ENCODE measurements at regions not wholly inside any gene's neighbourhood (a gene's known extent, or its start where the extent isn't known, plus 50 kb on each side); places are given as distances from the start of the nearest gene placed in this dataset.

GRCh38 chr6:105981888-105982358 is 104.2 kb upstream of the PRDM1 start:
- TF ChIP-seq YY1 (tag by site-specific recombination; IDR thresholded peaks at IDR 0.05) (no peak), CTCF (tag by site-specific recombination; IDR thresholded peaks at IDR 0.05) (no peak), ZBTB44 (tag by site-specific recombination; IDR thresholded peaks at IDR 0.05) (no peak), ZNF114 (tag by site-specific recombination; IDR thresholded peaks at IDR 0.05) (no peak), ZNF121 (tag by site-specific recombination; IDR thresholded peaks at IDR 0.05) (no peak), ZBTB21 (tag by site-specific recombination; IDR thresholded peaks at IDR 0.05) (no peak), PATZ1 (tag by site-specific recombination; IDR thresholded peaks at IDR 0.05) (no peak), ZNF837 (tag by site-specific recombination; IDR thresholded peaks at IDR 0.05) (no peak)
